GM18511 (cell line): ENCODE measurements at regions not wholly inside any gene's neighbourhood (a gene's known extent, or its start where the extent isn't known, plus 50 kb on each side); places are given as distances from the start of the nearest gene placed in this dataset.
"Not testable (repeated sequence)": the region's sequence is repeated elsewhere in the genome, so short reads cannot be mapped to it uniquely, and the experiment has no call there.

ENCODE experiments used
- ATAC-seq: cut with Tn5 transposase; IDR thresholded peaks from one replicate; pipeline ENCODE4 v1.9.1; 2021; ENCODE audit warnings: mild to moderate bottlenecking, moderate library complexity; ENCODE audit not compliant: unreplicated experiment

- ATAC-seq = no peak
Observed at GRCh38 chr15:59791755-59792154, 102.6 kb upstream of the BNIP2 start.

DNA sequence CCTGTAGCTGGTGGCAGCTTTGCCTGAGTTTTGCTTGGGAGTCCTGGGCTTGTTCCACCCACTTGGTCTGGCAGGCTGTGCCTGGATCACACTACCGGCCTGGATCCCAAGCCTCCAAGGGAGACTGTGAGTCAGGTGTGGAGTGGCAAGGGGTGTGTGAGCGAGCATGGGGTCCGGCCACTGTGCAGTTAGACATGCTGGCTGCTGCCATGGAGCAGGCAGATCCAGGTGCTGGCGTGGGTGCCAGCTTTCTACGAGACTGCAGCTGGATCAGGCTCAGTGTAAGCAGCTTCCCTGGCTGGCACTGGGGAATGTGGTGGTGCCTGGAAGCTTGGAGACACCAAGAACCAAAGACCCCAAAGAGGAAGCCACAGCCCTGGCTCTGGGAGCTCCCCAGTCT is 102.0 kb upstream of the BNIP2 start:
- ATAC-seq = no peak

DNA sequence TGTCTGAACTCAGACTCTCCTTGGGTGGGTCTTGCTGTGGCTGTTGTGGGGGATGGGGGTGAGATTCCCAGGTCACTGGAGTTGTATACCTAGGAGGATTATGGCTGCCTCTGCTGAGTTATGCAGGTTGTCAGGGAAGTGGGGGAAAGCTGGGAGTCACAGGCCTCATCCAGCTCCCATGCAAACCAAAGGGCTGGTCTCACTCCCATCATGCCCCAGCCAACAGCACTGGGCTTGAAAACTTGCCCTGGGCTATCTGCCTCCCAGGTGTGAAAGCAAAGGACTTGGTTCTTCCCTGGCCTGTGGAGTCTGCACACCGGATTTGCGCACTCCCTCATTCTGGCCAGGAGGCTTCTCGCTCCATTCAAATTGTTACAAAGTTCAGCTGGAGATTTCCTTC is 97.3 kb upstream of the BNIP2 start:
- not testable (repeated sequence) for ATAC-seq

GRCh38 chr15:59785981-59786380 is 96.9 kb upstream of the BNIP2 start:
- ATAC-seq = not testable (repeated sequence)

GRCh38 chr15:59783774-59784520 is 94.8 kb upstream of the BNIP2 start:
- ATAC-seq = not testable (repeated sequence)

- no peak for ATAC-seq
Observed at GRCh38 chr15:59779110-59779509, 90.0 kb upstream of the BNIP2 start.

GRCh38 chr15:59764775-59765174 is 75.7 kb upstream of the BNIP2 start:
- ATAC-seq = no peak

DNA sequence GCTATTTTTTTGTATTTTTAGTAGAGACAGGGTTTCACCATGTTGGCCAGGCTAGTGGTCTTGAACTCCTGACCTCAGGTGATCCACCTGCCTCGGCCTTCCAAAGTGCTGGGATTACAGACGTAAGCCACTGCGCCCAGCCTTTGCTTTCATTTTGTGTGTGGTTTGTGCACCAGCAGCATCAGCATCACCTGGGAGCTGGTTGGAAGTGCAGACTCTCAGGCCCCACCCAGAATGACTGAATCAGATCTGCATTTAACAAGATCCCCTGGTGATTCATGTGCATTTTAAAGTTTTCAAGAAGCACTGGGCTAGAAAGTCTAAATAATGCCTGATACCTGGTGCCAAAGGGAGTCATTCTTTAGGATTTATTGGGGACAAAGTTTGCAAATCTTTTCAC is 73.4 kb upstream of the BNIP2 start:
- ATAC-seq = no peak

DNA sequence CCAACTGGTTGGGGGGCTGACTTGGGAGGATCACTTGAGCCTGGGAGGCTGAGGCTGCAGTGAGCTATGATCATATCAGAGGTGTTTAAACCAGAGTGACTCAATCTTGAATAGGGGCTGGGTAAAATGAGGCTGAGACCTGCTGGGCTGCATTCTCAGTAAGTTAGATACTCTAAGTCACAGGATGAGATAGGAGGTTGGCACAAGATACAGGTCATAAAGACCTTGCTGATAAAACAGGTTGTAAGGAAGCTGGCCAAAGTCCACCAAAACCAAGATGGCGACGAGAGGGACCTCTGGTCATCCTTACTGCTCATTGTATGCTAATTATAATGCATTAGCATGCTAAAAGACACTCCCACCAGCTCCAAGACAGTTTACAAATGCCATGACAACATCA is 71.1 kb upstream of the BNIP2 start:
- ATAC-seq = not testable (repeated sequence)

DNA sequence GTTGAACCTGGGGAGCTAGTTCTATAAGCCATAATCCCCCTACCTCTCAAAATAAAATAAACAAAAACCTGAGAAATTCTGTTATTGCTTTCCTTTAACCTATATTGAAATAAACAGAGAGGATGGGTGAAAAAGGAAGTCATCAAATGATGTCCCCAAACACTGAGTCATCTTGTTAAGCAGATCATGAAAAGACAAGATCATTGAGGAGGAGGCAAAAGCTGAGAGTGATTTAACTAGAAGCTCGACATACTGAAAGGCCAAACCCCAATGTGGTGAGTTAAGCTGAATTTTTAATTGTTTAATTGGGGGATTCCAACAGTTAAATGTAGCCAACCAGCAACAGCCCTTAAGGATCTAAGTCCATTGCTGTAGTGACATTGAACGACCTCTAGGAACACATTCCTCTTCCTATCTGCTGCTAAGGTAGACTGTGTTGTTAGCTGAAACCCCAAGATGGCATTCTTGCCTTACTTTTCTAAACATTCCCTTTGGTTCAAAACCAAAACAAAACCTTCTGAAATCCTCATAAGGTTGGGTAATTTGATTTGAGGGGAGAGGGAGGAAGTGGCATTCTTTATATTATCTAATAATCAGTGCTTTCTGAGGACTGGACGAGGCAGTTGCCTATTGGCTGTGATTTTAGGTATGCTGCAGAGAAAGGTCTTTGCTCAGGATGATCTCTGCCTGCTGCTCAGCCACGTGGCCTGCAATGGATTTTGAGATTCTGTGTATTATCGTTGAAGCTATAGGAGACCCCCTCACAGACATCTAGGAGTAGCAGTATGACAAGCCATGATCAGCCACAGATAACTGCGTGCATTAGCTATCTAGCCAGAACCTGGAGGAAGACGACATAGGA is 62.7 kb upstream of the BNIP2 start:
- no peak for ATAC-seq

DNA sequence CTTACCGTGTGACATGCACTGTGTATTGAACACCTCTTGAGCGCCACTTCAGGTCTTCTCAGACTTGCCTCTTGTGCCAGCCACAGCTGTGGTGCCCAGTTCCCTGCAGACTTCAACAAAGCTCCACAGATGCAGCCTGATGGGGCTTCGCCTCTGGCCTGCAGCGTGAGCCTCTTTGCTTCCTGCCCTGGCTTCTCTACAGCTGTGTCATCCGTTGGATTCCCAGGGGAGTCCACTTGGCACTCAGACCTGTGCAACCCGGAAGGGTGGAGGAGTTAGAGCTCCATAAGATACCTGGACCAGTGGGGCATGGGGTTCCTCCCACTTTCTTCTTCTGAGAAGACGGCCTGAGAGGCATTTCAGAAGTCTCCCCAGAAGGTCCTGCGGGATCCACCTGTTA is 57.7 kb upstream of the BNIP2 start:
- no peak for ATAC-seq

DNA sequence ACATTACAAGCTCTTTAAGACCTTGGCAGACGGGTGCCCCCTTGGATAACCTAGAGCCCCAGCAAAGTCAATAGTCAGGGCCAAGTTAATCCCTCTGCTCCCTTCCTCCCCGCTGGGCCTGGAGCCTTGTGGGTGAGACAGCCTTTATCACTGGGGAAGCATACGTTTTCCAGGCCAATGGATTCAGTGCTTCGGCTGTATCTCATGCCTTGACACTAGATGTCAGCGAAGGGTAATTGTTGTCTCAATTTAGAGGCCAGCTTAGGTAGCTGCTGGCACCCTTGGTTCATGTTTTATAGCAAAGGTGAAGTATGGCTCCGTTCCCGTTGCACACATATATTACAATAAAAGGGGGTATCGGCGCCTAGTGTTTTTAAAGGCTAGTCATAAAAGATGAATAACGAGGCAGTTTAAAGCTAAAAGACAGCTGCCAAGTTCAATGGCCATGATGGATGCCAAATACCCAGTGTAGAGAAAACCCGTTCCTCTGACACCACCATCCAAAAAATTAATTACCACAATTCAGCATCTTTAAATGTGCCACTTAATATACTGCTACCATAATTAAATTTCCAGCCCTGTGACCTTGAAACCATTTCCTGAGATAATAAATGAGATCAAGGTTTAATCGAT is 52.3 kb upstream of the BNIP2 start:
- no peak for ATAC-seq

DNA sequence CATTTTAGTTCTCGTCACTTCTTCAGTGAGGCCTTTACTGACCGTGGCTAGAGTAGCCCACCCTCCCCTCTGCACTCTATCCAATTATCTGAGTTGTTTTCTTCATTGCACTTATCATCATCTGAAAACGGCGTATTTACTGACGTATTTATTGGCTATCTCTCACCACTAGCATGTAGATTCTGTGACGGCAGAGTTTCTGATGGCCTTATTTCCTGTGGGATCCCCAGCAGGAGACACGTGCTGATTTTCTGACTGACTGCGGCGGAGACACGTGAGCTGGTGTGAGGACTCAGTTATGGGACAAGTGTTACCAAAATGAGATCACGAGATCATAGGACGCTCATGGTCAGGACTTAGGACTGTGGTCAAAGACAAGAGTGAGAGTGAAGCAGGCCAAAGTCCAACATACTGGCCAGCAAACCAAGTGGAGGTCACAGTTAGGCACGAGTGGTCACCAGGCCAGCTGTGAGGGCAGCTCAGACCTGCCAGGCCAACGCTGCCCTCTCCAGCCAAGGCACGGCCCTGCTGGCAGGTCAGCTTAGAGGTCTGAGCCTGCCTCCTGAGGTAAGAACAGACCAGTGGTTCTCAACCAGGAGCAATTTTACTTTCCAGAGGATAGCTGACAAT is 50.6 kb upstream of the BNIP2 start:
- ATAC-seq = no peak
